ENCODE measurements at regions not wholly inside any gene's neighbourhood (a gene's known extent, or its start where the extent isn't known, plus 50 kb on each side); places are given as distances from the start of the nearest gene placed in this dataset.

- TF ChIP-seq CTCF (IDR thresholded peaks at IDR 0.05) (no peak), POLR2A (IDR thresholded peaks at IDR 0.05) (no peak)
Measured at GRCh38 chr11:26126741-26127140, 205.2 kb upstream of the ANO3 start.
